Hepatocyte (in vitro differentiated cells): ENCODE measurements at regions not wholly inside any gene's neighbourhood (a gene's known extent, or its start where the extent isn't known, plus 50 kb on each side); places are given as distances from the start of the nearest gene placed in this dataset.
A peak's percentile ranks its signal among the peaks of the same experiment; 100 is the strongest.

Experiments
- DNase-seq: peaks from one replicate; pipeline ENCODE4 v3.0.0-alpha.2; 2016; ENCODE audit warnings: low spot score
- H2AFZ ChIP-seq: fragments of 200-600 bp; sonication (generic); 2 replicates; pipeline ENCODE4 v1.6.0; 2016; ENCODE audit warnings: antibody characterized with exemption, mild to moderate bottlenecking
- H3K27ac ChIP-seq: fragments of 200-600 bp; sonication (generic); 2 replicates; pipeline ENCODE4 v1.5.1; 2016; ENCODE audit warnings: mild to moderate bottlenecking
- H3K27me3 ChIP-seq: fragments of 200-600 bp; sonication (generic); 2 replicates; pipeline ENCODE4 v1.6.1; 2016
- H3K36me3 ChIP-seq: fragments of 200-600 bp; sonication (generic); replicated peaks from 2 replicates; pipeline ENCODE4 v1.5.1; 2016; ENCODE audit warnings: low read depth; ENCODE audit not compliant: insufficient read depth
- H3K4me1 ChIP-seq: fragments of 200-600 bp; sonication (generic); 2 replicates; pipeline ENCODE4 v1.5.1; 2016; ENCODE audit warnings: mild to moderate bottlenecking, moderate library complexity; ENCODE audit not compliant: insufficient read depth
- H3K4me2 ChIP-seq: fragments of 200-600 bp; sonication (generic); 2 replicates; pipeline ENCODE4 v1.6.0; 2016
- H3K4me3 ChIP-seq: fragments of 200-600 bp; sonication (generic); 2 replicates; pipeline ENCODE4 v1.5.1; 2016; ENCODE audit warnings: mild to moderate bottlenecking
- H3K79me2 ChIP-seq: fragments of 200-600 bp; sonication (generic); 2 replicates; pipeline ENCODE4 v1.6.0; 2017; ENCODE audit warnings: mild to moderate bottlenecking
- H3K9me2 ChIP-seq: fragments of 200-600 bp; sonication (generic); replicated peaks from 2 replicates; pipeline ENCODE4 v1.6.0; 2017; ENCODE audit warnings: mild to moderate bottlenecking; ENCODE audit not compliant: insufficient read depth
- H3K9me3 ChIP-seq: fragments of 200-600 bp; sonication (generic); 2 replicates; pipeline ENCODE4 v1.5.1; 2016; ENCODE audit warnings: low read depth, mild to moderate bottlenecking
- H4K20me1 ChIP-seq: fragments of 200-600 bp; sonication (generic); 2 replicates; pipeline ENCODE4 v1.6.0; 2016; ENCODE audit warnings: mild to moderate bottlenecking; ENCODE audit not compliant: insufficient read depth, poor library complexity, severe bottlenecking
- EZH2 ChIP-seq: fragments of 200-600 bp; sonication (generic); IDR thresholded peaks from 2 replicates; pipeline ENCODE4 v1.6.1; 2016; ENCODE audit warnings: antibody characterized with exemption, mild to moderate bottlenecking, borderline replicate concordance
- EZH2phosphoT487 ChIP-seq: fragments of 200-600 bp; sonication (generic); IDR thresholded peaks from one replicate; pipeline ENCODE4 v1.6.1; 2018; ENCODE audit warnings: antibody characterized with exemption, mild to moderate bottlenecking, low read depth, moderate library complexity; ENCODE audit not compliant: unreplicated experiment, severe bottlenecking
- WGBS: methylation state at CpG from one replicate; pipeline ENCODE4 v1.1.6; 2016; ENCODE audit warnings: low lambda C conversion rate; ENCODE audit errors: missing lambda C conversion rate; 5-methylcytosine and 5-hydroxymethylcytosine counted together
- TF ChIP-seq, protein P1 (sequence below): fragments of 200-600 bp; sonication (generic); IDR thresholded peaks from 2 replicates; pipeline ENCODE4 v1.5.1; 2016; ENCODE audit warnings: antibody characterized with exemption, mild to moderate bottlenecking; ENCODE audit not compliant: poor library complexity

DNA sequence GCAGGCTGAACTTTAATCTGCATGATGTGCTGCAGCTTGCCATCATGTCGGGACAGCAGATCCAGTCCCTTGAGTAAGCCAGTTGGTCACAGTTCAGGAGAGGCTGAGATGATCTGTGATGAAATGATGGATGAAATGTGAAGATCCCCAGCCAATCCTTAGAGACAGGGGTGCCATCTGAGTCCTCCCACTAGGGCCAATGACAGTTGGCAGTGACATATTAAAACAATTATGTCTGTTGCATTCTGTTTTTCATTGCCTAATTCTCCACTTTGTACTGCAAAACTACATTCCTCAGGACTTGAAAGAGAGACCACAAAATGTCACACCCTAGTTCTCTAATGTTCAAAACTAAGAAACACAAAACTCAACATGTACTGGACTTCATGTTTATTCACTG lies 66.3 kb upstream of the CAV2 start:
- no peak for DNase-seq
- Histone ChIP-seq H2AFZ (no peak overlapping the region), H3K4me2 (no peak overlapping the region), H3K79me2 (no peaks in the 10 kb centered on the region), H4K20me1 (no peaks in the 10 kb centered on the region), H3K9me2 (no peaks in the 10 kb centered on the region), H3K27ac (no peak overlapping the region), H3K9me3 (no peaks in the 10 kb centered on the region), H3K27me3 (no peaks in the 10 kb centered on the region), H3K36me3 (no peaks in the 10 kb centered on the region), H3K4me3 (no peak overlapping the region), H3K4me1 (no peaks in the 10 kb centered on the region)
- TF ChIP-seq EZH2 (no peak), EZH2phosphoT487 (no peak)
- TF ChIP-seq, protein P1, sequence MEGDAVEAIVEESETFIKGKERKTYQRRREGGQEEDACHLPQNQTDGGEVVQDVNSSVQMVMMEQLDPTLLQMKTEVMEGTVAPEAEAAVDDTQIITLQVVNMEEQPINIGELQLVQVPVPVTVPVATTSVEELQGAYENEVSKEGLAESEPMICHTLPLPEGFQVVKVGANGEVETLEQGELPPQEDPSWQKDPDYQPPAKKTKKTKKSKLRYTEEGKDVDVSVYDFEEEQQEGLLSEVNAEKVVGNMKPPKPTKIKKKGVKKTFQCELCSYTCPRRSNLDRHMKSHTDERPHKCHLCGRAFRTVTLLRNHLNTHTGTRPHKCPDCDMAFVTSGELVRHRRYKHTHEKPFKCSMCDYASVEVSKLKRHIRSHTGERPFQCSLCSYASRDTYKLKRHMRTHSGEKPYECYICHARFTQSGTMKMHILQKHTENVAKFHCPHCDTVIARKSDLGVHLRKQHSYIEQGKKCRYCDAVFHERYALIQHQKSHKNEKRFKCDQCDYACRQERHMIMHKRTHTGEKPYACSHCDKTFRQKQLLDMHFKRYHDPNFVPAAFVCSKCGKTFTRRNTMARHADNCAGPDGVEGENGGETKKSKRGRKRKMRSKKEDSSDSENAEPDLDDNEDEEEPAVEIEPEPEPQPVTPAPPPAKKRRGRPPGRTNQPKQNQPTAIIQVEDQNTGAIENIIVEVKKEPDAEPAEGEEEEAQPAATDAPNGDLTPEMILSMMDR = no peak
- WGBS = 46% methylated on average over 1 of the region's 1 CpG

DNA sequence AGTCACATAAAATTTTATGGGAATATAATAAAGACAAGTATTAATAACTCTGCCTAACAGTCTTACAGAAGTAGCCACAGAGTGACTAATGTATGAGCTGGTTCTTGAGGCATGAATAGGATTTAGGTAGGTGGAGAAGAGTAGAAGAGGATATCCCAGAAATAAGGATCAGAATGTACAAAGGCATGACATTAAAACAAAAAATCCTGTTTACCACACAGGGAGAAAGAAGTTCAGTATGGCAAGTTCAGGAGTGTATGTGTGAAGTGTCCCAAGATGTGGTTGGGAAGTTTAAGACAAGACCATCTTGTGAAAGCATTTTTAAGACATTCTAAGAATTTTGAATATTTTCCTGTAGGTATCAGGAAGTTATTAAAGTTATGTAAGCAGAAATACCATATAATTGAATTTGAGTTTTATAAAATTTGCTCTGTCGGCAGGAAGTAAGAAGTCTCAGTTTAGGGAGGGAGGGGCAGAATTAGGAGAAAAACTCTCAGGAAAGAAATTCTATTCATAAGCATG lies 64.7 kb upstream of the CAV2 start:
- Histone ChIP-seq H3K36me3 (no peaks in the 10 kb centered on the region), H3K9me2 (no peaks in the 10 kb centered on the region), H3K4me3 (no peak overlapping the region), H3K79me2 (no peaks in the 10 kb centered on the region), H2AFZ (no peak overlapping the region), H3K27me3 (no peaks in the 10 kb centered on the region), H4K20me1 (no peaks in the 10 kb centered on the region), H3K4me1 (no peaks in the 10 kb centered on the region), H3K27ac (no peak overlapping the region), H3K9me3 (no peaks in the 10 kb centered on the region), H3K4me2 (no peak overlapping the region)
- no peak for DNase-seq
- 100% methylated on average over 1 of the region's 1 CpG for WGBS
- TF ChIP-seq, protein P1 = no peak

DNA sequence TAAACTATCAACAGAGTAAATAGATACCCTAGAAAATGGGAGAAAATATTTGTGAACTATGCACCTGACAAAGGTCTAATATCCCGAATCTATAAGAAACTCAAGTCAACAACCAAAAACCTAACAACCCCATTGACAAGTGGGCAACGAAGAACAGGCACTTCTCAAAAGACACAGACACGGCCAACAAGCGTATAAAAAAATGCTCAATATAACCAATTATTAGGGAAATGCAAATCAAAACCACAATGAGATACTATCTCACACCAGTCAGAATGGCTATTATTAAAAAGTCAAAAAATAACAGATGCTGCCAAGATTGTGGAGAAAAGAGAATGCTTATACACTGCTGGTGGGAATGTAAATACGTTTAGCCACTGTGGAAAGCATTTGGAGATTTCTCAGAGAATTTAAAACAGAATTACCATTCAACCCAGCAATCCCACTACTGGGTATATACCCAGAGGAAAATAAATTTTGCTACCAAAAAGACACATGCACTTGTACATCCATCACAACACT lies 63.2 kb upstream of the CAV2 start:
- Histone ChIP-seq H3K27ac (no peak overlapping the region), H3K9me2 (no peaks in the 10 kb centered on the region), H3K36me3 (no peaks in the 10 kb centered on the region), H3K4me2 (no peak overlapping the region), H3K79me2 (no peaks in the 10 kb centered on the region), H3K9me3 (no peaks in the 10 kb centered on the region), H3K4me1 (no peaks in the 10 kb centered on the region), H3K27me3 (no peaks in the 10 kb centered on the region), H2AFZ (no peak overlapping the region), H3K4me3 (no peak overlapping the region), H4K20me1 (no peaks in the 10 kb centered on the region)
- TF ChIP-seq EZH2phosphoT487 = no peak
- no peak for TF ChIP-seq EZH2
- TF ChIP-seq, protein P1 = no peak
- no peak for DNase-seq
- WGBS = 79% methylated on average over 5 of the region's 5 CpGs

DNA sequence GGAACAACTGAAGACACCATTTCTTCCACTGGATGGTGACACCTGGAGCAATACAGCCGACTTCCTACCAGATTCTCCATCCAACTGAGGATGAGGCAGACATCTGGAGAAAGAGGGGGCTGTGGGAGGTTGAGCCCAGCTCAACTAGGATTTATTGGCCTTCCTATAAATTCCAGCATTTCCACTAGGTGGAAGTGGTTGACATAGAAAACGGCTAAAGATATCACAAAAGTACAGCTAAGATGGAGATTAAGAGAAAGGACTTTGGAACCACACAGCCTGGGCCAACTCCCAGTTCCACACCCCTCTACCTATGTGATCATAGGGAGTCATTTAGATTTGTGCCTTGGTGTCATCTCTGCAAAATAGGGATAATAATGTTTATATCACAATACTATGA lies 61.3 kb upstream of the CAV2 start:
- Histone ChIP-seq H3K4me1 (peaks cover 3% of the 10 kb centered on the region), H3K9me2 (no peaks in the 10 kb centered on the region), H3K36me3 (no peaks in the 10 kb centered on the region), H3K4me3 (no peak overlapping the region), H4K20me1 (no peaks in the 10 kb centered on the region), H3K9me3 (no peaks in the 10 kb centered on the region), H3K79me2 (no peaks in the 10 kb centered on the region), H3K27ac (peak overlapping the region; percentile 1), H3K27me3 (no peaks in the 10 kb centered on the region), H2AFZ (no peak overlapping the region), H3K4me2 (no peak overlapping the region)
- peak; percentile 58 for DNase-seq
- WGBS = 56% methylated on average over 2 of the region's 2 CpGs
- TF ChIP-seq EZH2phosphoT487 = no peak
- no peak for TF ChIP-seq EZH2
- TF ChIP-seq, protein P1 = peak; percentile 44
